Uterus (tissue), 2 donors: ENCODE measurements at regions not wholly inside any gene's neighbourhood (a gene's known extent, or its start where the extent isn't known, plus 50 kb on each side); places are given as distances from the start of the nearest gene placed in this dataset.

Source experiments
- CTCF ChIP-seq, 4 experiments: fragments of 200-600 bp in 2 of 4; fragments of 450-650 bp in 2 of 4; sonication (generic) in 2 of 4; IDR thresholded peaks; one replicate each; pipeline ENCODE4 v1.5.1; 2016 to 2019; ENCODE audit warnings: antibody characterized with exemption in 4 of 4, mild to moderate bottlenecking in 2 of 4, moderate library complexity in 1 of 4
- POLR2A ChIP-seq, 2 donors: fragments of 450-650 bp; IDR thresholded peaks; one replicate each; pipeline ENCODE4 v1.6.1; 2016; ENCODE audit warnings: antibody characterized with exemption in 2 of 2, mild to moderate bottlenecking in 1 of 2, moderate library complexity in 1 of 2

- TF ChIP-seq CTCF (IDR thresholded peaks at IDR 0.05): no peak
- no peak for TF ChIP-seq POLR2A (IDR thresholded peaks at IDR 0.05)
These were observed 376.5 kb downstream of the BUD13 start for GRCh38 chr11:116396331-116396730.
